IPS-18c (cell line): ENCODE measurements at regions not wholly inside any gene's neighbourhood (a gene's known extent, or its start where the extent isn't known, plus 50 kb on each side); places are given as distances from the start of the nearest gene placed in this dataset.

Experiments
- H3K4me3 ChIP-seq: 2 replicates; pipeline ENCODE4 v1.7.0; 2013; ENCODE audit warnings: low read depth, mild to moderate bottlenecking, low read length, moderate library complexity; ENCODE audit not compliant: insufficient read depth
- H3K9me3 ChIP-seq: one replicate; pipeline ENCODE4 v1.6.1; 2013; ENCODE audit warnings: mild to moderate bottlenecking, low read length, moderate library complexity; ENCODE audit not compliant: control insufficient read depth, insufficient read depth

DNA sequence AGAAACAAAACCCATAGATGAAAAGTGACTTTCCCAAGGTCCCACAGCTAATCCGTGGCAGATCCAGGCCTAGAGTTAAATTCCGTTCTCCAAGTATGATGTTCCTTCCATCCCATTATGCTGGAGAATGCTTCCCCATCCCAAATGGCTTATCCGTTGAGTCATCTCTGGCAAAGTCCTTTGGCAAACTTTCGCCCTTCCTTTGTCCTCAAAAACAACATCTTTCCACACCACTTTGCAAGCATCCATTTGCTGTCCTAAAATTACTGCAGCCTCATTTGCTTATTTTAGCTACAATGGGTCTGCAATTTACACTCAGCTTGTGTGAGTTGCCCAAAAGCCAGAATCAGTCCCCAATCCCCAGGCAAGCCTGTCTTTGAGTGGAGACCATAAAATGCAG lies 304.0 kb upstream of the TLE3 start:
- no peak overlapping the region for H3K4me3 ChIP-seq

GRCh38 chr15:70400766-70401541 lies 303.2 kb upstream of the TLE3 start:
- peaks cover 2% of the 10 kb centered on the region for H3K9me3 ChIP-seq
- no peak overlapping the region for H3K4me3 ChIP-seq

More for the DNA sequence above, 304.0 kb upstream of the TLE3 start:
- no peaks in the 10 kb centered on the region for H3K9me3 ChIP-seq

GRCh38 chr15:70399204-70399603 lies 301.5 kb upstream of the TLE3 start:
- H3K4me3 ChIP-seq = no peak overlapping the region
- peaks cover 2% of the 10 kb centered on the region for H3K9me3 ChIP-seq

DNA sequence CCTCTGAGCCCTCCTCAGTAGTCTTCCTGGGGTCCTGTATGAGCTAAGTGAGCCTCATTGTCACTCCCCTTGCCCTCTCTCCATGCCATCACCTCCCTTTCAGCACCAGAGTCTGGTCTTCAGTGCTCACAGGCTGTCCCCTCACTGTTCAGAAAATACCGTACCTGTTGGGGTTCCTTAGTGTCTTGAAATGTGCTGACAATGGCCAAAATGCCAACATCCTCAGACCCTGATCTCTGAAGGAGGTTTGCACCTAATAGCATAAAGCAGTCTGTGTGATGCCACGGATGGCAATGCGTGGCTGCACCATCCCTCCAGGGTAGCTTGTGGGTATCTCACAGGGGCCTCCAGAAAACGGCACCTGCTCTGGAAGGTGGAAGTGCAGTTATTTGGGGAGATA lies 301.0 kb upstream of the TLE3 start:
- Histone ChIP-seq H3K9me3 (peaks cover 2% of the 10 kb centered on the region), H3K4me3 (no peak overlapping the region)

- H3K9me3 ChIP-seq = peaks cover 2% of the 10 kb centered on the region
- H3K4me3 ChIP-seq = no peak overlapping the region
Observed at GRCh38 chr15:70396807-70397206, 299.1 kb upstream of the TLE3 start.

- peaks cover 2% of the 10 kb centered on the region for H3K9me3 ChIP-seq
- no peak overlapping the region for H3K4me3 ChIP-seq
Observed at GRCh38 chr15:70395164-70395563, 297.4 kb upstream of the TLE3 start.

DNA sequence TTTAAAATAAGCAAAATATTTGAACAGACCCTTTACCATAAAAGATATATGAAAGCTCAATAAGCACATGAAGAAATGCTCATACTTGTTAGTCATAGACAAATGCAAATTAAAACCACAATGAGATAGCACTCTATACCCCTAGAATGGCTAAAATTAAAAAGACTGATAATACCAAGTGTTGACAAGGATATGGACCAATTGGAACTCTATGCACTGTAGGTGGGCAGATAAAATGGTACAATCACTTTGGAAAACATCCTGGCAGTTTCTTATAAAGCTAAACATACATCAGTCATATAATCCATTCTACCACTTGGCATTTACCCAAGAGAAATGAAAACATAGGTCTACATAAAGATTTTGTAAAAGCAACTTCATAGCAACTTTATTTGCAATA lies 293.0 kb upstream of the TLE3 start:
- Histone ChIP-seq H3K4me3 (no peak overlapping the region), H3K9me3 (no peaks in the 10 kb centered on the region)

GRCh38 chr15:70387993-70388392 lies 290.3 kb upstream of the TLE3 start:
- Histone ChIP-seq H3K4me3 (no peak overlapping the region), H3K9me3 (no peaks in the 10 kb centered on the region)

GRCh38 chr15:70387081-70387480 lies 289.4 kb upstream of the TLE3 start:
- H3K4me3 ChIP-seq = no peak overlapping the region
- no peaks in the 10 kb centered on the region for H3K9me3 ChIP-seq

GRCh38 chr15:70385711-70386110 lies 288.0 kb upstream of the TLE3 start:
- Histone ChIP-seq H3K9me3 (no peaks in the 10 kb centered on the region), H3K4me3 (no peak overlapping the region)

- H3K4me3 ChIP-seq = no peak overlapping the region
Observed at GRCh38 chr15:70385052-70385451, 287.3 kb upstream of the TLE3 start.

DNA sequence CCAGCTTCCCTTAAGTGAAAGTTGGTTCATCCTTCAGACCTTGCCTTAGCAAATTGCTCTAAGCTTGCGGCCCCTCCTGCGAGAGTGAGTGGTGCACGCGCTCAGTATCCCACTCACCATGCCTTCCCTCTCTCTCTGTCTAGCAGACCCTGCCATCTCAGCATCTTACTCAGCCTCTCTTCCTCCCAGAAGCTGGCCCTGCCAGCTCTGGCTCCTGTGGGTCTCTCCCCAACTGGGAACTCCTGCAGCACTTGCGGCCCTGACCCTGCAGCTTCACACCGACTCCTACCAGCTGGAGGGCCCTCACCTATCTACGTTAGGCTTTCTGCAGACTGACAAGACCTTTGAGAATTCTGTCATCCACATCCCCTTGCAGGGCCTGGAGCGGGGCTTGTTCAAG lies 286.1 kb upstream of the TLE3 start:
- Histone ChIP-seq H3K4me3 (no peak overlapping the region), H3K9me3 (no peaks in the 10 kb centered on the region)

More at GRCh38 chr15:70385052-70385451, 287.3 kb upstream of the TLE3 start:
- no peaks in the 10 kb centered on the region for H3K9me3 ChIP-seq

DNA sequence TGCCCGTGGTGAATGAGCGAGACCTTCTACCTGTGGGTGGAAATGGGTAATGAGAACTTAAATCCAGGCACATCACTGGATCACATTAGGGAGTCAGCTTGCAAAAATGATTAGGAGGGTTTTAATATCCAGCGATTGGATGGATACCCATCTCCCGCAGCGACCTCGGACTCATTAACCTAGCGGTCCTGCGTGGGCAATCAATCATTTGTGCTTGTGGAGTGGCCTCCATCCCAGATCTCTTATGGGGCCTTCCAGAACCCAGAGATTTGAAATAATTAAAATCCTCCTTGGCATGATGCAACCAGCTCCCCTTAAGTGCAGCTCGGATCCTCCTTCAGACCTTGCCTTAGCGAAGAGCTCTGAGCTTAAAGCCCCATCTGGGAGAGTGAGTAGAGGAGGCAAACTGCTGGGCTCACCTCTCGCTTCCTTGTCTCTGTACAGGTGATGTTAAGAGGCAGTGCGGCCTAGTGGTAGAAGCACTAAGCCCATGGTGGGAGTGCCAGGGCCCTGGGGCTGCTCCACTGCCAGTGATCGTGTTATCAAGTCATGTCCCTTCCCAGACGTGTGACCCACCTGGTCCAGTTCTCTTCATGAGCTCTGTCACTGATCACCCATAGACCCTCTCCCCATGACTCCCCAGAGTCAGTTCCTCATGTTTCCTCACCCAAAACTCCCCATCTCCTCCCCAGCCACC lies 285.2 kb upstream of the TLE3 start:
- no peak overlapping the region for H3K4me3 ChIP-seq
- H3K9me3 ChIP-seq = no peaks in the 10 kb centered on the region

GRCh38 chr15:70382009-70382749 lies 284.5 kb upstream of the TLE3 start:
- Histone ChIP-seq H3K4me3 (no peak overlapping the region), H3K9me3 (no peaks in the 10 kb centered on the region)

GRCh38 chr15:70379938-70380883 lies 282.5 kb upstream of the TLE3 start:
- Histone ChIP-seq H3K4me3 (no peak overlapping the region), H3K9me3 (no peaks in the 10 kb centered on the region)

GRCh38 chr15:70379134-70379533 lies 281.4 kb upstream of the TLE3 start:
- no peaks in the 10 kb centered on the region for H3K9me3 ChIP-seq
- no peak overlapping the region for H3K4me3 ChIP-seq
